ENCODE measurements at regions not wholly inside any gene's neighbourhood (a gene's known extent, or its start where the extent isn't known, plus 50 kb on each side); places are given as distances from the start of the nearest gene placed in this dataset.

DNA sequence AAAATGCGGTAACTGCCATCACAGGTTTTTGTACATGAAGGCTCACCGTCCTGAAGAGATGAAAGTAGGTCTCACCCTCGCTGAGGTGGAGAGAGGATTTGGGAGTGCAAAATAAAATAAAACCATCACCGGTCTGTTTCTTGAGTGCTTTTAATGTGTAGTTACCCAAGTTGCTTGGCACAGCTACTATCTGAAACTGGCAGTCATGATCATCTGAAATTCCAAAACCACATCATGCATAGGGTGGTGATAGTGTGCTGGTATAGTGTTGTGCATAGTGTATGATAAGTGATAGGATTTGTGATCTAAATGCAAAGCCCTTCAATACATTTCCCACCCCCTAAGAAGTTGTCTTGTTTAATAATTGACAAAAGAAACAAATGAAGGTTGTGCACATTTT is 381.3 kb downstream of the DMRT2 start:
- no peak overlapping the region for H3K27ac ChIP-seq
- DNase-seq (ENCODE audit: low spot score): no peak
- no peak overlapping the region for H2AFZ ChIP-seq
- no peaks in the 10 kb centered on the region for H3K27me3 ChIP-seq
- TF ChIP-seq, protein P1, sequence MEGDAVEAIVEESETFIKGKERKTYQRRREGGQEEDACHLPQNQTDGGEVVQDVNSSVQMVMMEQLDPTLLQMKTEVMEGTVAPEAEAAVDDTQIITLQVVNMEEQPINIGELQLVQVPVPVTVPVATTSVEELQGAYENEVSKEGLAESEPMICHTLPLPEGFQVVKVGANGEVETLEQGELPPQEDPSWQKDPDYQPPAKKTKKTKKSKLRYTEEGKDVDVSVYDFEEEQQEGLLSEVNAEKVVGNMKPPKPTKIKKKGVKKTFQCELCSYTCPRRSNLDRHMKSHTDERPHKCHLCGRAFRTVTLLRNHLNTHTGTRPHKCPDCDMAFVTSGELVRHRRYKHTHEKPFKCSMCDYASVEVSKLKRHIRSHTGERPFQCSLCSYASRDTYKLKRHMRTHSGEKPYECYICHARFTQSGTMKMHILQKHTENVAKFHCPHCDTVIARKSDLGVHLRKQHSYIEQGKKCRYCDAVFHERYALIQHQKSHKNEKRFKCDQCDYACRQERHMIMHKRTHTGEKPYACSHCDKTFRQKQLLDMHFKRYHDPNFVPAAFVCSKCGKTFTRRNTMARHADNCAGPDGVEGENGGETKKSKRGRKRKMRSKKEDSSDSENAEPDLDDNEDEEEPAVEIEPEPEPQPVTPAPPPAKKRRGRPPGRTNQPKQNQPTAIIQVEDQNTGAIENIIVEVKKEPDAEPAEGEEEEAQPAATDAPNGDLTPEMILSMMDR (IDR thresholded peaks at IDR 0.05; ENCODE audit: poor library complexity): no peak
- TF ChIP-seq EZH2phosphoT487 (IDR thresholded peaks at IDR 0.05; ENCODE audit: low read depth, severe bottlenecking, unreplicated experiment) (no peak), EZH2 (IDR thresholded peaks at IDR 0.05; ENCODE audit: borderline replicate concordance) (no peak)
- WGBS (ENCODE audit: low lambda C conversion rate, missing lambda C conversion rate): 75% methylated on average over 4 of the region's 4 CpGs
- H3K4me3 ChIP-seq: no peak overlapping the region
- no peaks in the 10 kb centered on the region for H3K4me1 ChIP-seq (ENCODE audit: insufficient read depth)
- H3K79me2 ChIP-seq: no peaks in the 10 kb centered on the region
- H4K20me1 ChIP-seq (ENCODE audit: insufficient read depth, poor library complexity, severe bottlenecking): no peaks in the 10 kb centered on the region
- no peak overlapping the region for H3K4me2 ChIP-seq
- no peaks in the 10 kb centered on the region for H3K9me2 ChIP-seq (replicated peaks; ENCODE audit: insufficient read depth)
- no peaks in the 10 kb centered on the region for H3K36me3 ChIP-seq (replicated peaks; ENCODE audit: insufficient read depth, low read depth)
- H3K9me3 ChIP-seq (ENCODE audit: low read depth): peaks cover under 1% of the 10 kb centered on the region

DNA sequence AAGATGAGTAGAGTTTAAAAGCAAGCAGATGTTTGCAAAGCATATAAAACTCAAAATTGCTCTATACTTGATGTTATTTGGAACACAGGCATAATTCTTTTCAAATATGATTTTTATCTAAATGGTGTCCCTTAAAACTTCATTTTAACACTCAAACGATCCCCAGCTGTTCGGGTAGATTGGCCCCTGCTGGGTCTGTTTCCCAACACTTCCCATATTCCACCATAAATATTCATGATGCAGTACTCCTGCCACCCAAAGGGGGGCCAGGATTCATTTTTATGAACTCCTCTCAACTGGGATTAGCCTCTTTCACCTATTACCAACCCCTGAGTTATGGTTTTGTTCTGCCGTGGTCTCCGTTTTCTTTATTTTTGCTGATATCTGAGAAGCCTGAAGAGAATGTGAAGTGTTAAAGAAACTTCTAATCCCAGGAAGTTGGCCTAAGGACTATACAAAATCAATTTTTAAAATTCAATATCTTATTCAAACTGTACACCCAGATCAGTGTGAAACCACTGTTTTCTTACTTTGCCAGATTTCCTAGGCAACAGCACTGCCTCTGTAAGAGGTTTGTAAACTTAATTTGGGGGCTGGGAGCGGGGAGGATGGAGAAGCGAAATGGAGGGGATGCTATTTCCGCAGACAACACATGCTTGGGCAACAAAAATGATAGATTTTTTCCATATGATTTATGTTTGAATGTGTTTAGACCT is 384.1 kb downstream of the DMRT2 start:
- Histone ChIP-seq H3K4me2 (no peak overlapping the region), H2AFZ (no peak overlapping the region), H3K27me3 (no peaks in the 10 kb centered on the region), H4K20me1 (ENCODE audit: insufficient read depth, poor library complexity, severe bottlenecking) (no peaks in the 10 kb centered on the region), H3K4me3 (no peak overlapping the region), H3K9me2 (replicated peaks; ENCODE audit: insufficient read depth) (no peaks in the 10 kb centered on the region), H3K79me2 (no peaks in the 10 kb centered on the region), H3K36me3 (replicated peaks; ENCODE audit: insufficient read depth, low read depth) (no peaks in the 10 kb centered on the region), H3K4me1 (ENCODE audit: insufficient read depth) (no peaks in the 10 kb centered on the region), H3K27ac (no peak overlapping the region), H3K9me3 (ENCODE audit: low read depth) (peaks cover 3% of the 10 kb centered on the region)
- 73% methylated on average over 7 of the region's 7 CpGs for WGBS (ENCODE audit: low lambda C conversion rate, missing lambda C conversion rate)
- DNase-seq (ENCODE audit: low spot score): no peak
- TF ChIP-seq, protein P1 (IDR thresholded peaks at IDR 0.05; ENCODE audit: poor library complexity): no peak
- TF ChIP-seq EZH2phosphoT487 (IDR thresholded peaks at IDR 0.05; ENCODE audit: low read depth, severe bottlenecking, unreplicated experiment): no peak

DNA sequence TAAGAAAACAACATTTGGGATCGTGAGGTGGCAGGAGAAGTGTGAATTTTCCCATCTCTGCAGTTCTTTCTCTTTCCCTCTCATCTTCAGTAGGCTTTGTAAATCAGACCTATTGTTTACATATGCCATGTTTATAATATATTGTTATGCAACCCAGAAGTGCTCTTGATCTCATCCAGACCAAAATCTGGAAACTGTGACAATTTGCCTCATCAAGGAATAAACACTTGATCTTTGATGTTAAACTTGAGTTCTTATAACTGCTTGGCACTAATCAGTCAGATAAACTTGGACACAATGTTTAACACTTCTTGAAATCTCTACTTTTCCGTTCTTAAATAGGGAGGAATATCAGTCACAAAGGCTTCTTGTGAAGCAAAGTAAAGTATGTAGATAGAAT is 384.7 kb downstream of the DMRT2 start:
- Histone ChIP-seq H3K9me2 (replicated peaks; ENCODE audit: insufficient read depth) (no peaks in the 10 kb centered on the region), H3K4me1 (ENCODE audit: insufficient read depth) (no peaks in the 10 kb centered on the region), H3K36me3 (replicated peaks; ENCODE audit: insufficient read depth, low read depth) (no peaks in the 10 kb centered on the region), H4K20me1 (ENCODE audit: insufficient read depth, poor library complexity, severe bottlenecking) (no peaks in the 10 kb centered on the region), H3K27ac (no peak overlapping the region), H3K79me2 (no peaks in the 10 kb centered on the region), H3K9me3 (ENCODE audit: low read depth) (peaks cover 3% of the 10 kb centered on the region), H2AFZ (no peak overlapping the region), H3K4me2 (no peak overlapping the region), H3K4me3 (no peak overlapping the region), H3K27me3 (no peaks in the 10 kb centered on the region)
- TF ChIP-seq, protein P1 (IDR thresholded peaks at IDR 0.05; ENCODE audit: poor library complexity): no peak
- no peak for TF ChIP-seq EZH2phosphoT487 (IDR thresholded peaks at IDR 0.05; ENCODE audit: low read depth, severe bottlenecking, unreplicated experiment)
- no peak for TF ChIP-seq EZH2 (IDR thresholded peaks at IDR 0.05; ENCODE audit: borderline replicate concordance)
- no peak for DNase-seq (ENCODE audit: low spot score)
- WGBS (ENCODE audit: low lambda C conversion rate, missing lambda C conversion rate): 34% methylated on average over 2 of the region's 2 CpGs

Measured in hepatocyte (in vitro differentiated cells).